ENCODE measurements at regions not wholly inside any gene's neighbourhood (a gene's known extent, or its start where the extent isn't known, plus 50 kb on each side); places are given as distances from the start of the nearest gene placed in this dataset.
"Not testable (repeated sequence)": the region's sequence is repeated elsewhere in the genome, so short reads cannot be mapped to it uniquely, and the experiment has no call there.

- TF ChIP-seq POLR2AphosphoS5, POLR2A, CTCF (IDR thresholded peaks at IDR 0.05): not testable (repeated sequence)
Observed at GRCh38 chr17:45576527-45577307, 86.2 kb upstream of the PLEKHM1 start.

Measured in transverse colon (tissue), 4 donors.